Colonic mucosa (tissue), 4 donors: ENCODE measurements at regions not wholly inside any gene's neighbourhood (a gene's known extent, or its start where the extent isn't known, plus 50 kb on each side); places are given as distances from the start of the nearest gene placed in this dataset.
"Not testable (repeated sequence)": the region's sequence is repeated elsewhere in the genome, so short reads cannot be mapped to it uniquely, and the experiment has no call there.

Experiments used
- DNase-seq: peaks from one replicate; pipeline ENCODE4 v3.0.0-alpha.2; 2020
- H3K27ac ChIP-seq: fragments of 200-600 bp; one replicate; pipeline ENCODE4 v1.8.0; 2021
- H3K27me3 ChIP-seq: fragments of 200-600 bp; one replicate; pipeline ENCODE4 v1.8.0; 2021
- H3K36me3 ChIP-seq: fragments of 200-600 bp; one replicate; pipeline ENCODE4 v1.8.0; 2021
- H3K4me1 ChIP-seq: fragments of 200-600 bp; one replicate; pipeline ENCODE4 v1.8.0; 2021; ENCODE audit warnings: mild to moderate bottlenecking
- H3K4me3 ChIP-seq: fragments of 200-600 bp; one replicate; pipeline ENCODE4 v1.8.0; 2021
- H3K9ac ChIP-seq, 2 donors: one replicate each; pipeline ENCODE4 v1.7.0; 2013; ENCODE audit warnings: control low read depth in 2 of 2, low read depth in 2 of 2, low read length in 2 of 2
- H3K9me3 ChIP-seq: fragments of 200-600 bp; one replicate; pipeline ENCODE4 v1.8.0; 2021
- intact Hi-C: fragments of 100-400 bp; cut with DNase I; formaldehyde crosslinking; loops from one replicate; pipeline ENCODE4 v1.14.1; 2022
- TF ChIP-seq, protein P1 (sequence below): fragments of 200-600 bp; IDR thresholded peaks from one replicate; pipeline ENCODE4 v1.8.0; 2022; ENCODE audit warnings: antibody characterized with exemption, mild to moderate bottlenecking
- donor health status: healthy.
- donor health status: DM: no; HTN: no; CAD: no.
- donor health status: DM: no; HTN: no; CAD: no.

DNA sequence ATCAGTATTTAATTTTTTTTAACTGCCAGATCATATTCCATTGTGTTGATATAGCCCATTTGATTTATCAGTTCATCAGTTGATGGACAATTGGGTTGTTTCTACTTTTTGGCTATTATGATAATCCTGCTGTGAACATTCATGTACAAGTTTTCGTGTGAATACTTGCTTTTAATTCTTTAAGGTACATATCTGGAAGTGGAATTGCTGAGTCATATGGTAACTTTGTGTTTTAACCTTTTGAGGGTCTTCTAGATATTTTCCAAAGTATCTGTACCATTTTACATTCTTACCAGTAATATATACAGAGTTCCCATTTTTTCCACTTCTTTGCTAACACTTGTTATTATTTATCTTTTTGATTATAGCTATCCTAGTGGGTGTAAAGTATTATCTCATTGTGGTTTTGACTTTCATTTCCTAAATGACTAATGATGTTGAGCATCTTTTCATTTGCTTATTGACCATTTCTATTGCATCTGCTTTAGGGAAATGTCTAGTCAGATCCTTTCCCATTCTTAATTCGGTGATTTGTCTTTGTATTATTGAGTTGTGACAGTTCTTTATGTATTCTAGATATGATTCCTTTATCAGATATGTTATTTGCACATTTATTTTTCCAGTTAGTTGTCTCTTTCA lies 75.2 kb upstream of the NUDT6 start:
- Histone ChIP-seq H3K36me3 (no peaks in the 10 kb centered on the region), H3K4me1 (no peaks in the 10 kb centered on the region), H3K27me3 (no peaks in the 10 kb centered on the region), H3K27ac (no peak overlapping the region), H3K9me3 (no peaks in the 10 kb centered on the region), H3K9ac (no peak overlapping the region), H3K4me3 (no peak overlapping the region)
- TF ChIP-seq, protein P1, sequence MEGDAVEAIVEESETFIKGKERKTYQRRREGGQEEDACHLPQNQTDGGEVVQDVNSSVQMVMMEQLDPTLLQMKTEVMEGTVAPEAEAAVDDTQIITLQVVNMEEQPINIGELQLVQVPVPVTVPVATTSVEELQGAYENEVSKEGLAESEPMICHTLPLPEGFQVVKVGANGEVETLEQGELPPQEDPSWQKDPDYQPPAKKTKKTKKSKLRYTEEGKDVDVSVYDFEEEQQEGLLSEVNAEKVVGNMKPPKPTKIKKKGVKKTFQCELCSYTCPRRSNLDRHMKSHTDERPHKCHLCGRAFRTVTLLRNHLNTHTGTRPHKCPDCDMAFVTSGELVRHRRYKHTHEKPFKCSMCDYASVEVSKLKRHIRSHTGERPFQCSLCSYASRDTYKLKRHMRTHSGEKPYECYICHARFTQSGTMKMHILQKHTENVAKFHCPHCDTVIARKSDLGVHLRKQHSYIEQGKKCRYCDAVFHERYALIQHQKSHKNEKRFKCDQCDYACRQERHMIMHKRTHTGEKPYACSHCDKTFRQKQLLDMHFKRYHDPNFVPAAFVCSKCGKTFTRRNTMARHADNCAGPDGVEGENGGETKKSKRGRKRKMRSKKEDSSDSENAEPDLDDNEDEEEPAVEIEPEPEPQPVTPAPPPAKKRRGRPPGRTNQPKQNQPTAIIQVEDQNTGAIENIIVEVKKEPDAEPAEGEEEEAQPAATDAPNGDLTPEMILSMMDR: no peak
- intact Hi-C loops: no loop called here
- DNase-seq: no peak

DNA sequence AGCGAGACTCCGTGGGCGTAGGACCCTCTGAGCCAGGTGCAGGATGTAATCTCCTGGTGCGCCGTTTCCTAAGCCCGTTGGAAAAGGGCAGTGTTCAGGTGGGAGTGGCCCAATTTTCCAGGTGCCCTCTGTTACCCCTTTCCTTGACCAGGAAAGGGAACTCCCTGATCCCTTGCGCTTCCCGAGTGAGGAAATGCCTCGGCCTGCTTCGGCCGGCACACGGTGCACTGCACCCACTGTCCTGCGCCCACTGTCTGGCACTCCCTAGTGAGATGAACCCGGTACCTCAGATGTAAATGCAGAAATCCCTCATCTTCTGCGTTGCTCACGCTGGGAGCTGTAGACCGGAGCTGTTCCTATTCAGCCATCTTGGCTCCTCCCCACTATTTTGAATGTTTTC lies 81.7 kb upstream of the NUDT6 start:
- H3K27me3 ChIP-seq, DNase-seq, H3K9me3 ChIP-seq, intact Hi-C loops, H3K4me1 ChIP-seq, H3K27ac ChIP-seq, H3K36me3 ChIP-seq, H3K4me3 ChIP-seq, H3K9ac ChIP-seq: not testable (repeated sequence)

DNA sequence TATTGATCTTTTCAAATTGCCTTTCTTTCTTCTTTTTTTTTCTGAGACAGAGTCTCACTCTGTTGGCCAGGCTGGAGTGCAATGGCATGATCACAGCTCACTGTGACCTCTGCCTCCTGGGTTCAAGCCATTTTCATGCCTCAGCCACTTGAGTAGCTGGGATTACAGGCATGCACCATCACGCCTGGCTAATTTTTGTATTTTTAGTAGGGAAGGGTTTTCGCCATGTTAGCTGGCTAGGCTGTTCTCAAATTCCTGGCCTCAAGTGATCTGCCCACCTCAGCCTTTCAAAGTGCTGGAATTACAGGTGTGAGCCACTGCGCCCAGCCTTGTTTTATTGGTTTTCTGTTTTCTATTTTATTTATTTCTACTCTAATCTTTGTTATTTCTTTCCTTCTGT lies 82.7 kb upstream of the NUDT6 start:
- intact Hi-C loops, DNase-seq, H3K9ac ChIP-seq, H3K4me1 ChIP-seq, H3K27ac ChIP-seq, H3K9me3 ChIP-seq, H3K27me3 ChIP-seq, H3K36me3 ChIP-seq, H3K4me3 ChIP-seq: not testable (repeated sequence)

DNA sequence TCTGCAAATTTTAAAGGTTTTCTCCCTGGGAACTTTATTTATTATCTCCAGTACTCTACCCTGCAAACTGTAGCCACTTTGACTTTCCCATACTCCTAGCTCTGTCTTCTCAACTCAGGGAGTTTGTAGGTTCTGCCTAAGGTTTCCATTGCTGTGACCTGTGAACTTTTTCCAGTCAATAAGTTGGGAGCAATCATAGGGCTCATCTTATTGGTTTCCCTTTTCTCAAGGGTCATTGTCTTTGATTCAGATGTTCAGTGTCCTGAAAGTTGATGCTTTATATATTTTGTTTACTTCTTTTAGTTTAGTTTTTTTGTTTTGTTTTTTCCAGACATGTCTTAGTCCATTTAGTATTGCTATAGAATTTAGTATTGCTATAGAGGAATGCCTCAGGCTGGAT lies 85.3 kb upstream of the NUDT6 start:
- no peaks in the 10 kb centered on the region for H3K27me3 ChIP-seq
- H3K4me1 ChIP-seq: no peaks in the 10 kb centered on the region
- intact Hi-C loops: no loop called here
- H3K4me3 ChIP-seq: no peak overlapping the region
- H3K9ac ChIP-seq: no peak overlapping the region
- H3K36me3 ChIP-seq: no peaks in the 10 kb centered on the region
- H3K9me3 ChIP-seq: no peaks in the 10 kb centered on the region
- DNase-seq: no peak
- H3K27ac ChIP-seq: no peak overlapping the region
- TF ChIP-seq, protein P1: no peak

DNA sequence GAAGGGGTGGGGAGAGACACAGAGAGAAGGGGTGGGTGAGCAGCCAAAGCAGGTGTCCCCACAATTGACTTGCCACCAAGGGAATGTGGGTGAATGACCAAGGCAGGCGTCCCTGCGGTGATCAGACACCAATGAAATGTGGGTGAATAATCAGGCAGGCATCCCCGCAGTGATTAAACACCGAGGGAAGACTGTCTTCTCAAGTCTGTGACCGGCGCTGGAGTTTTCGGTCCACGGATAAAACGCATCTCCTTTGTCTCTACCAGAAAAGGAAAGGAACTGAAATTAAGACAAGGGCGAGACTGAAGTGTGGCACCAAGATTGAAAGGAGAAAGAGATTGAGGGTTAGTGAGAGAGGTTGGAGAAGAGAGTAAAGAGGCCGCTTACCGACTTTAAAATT lies 90.0 kb upstream of the NUDT6 start:
- H3K36me3 ChIP-seq, H3K4me3 ChIP-seq, H3K9ac ChIP-seq, DNase-seq, H3K4me1 ChIP-seq, H3K27ac ChIP-seq, intact Hi-C loops, H3K9me3 ChIP-seq, H3K27me3 ChIP-seq: not testable (repeated sequence)

DNA sequence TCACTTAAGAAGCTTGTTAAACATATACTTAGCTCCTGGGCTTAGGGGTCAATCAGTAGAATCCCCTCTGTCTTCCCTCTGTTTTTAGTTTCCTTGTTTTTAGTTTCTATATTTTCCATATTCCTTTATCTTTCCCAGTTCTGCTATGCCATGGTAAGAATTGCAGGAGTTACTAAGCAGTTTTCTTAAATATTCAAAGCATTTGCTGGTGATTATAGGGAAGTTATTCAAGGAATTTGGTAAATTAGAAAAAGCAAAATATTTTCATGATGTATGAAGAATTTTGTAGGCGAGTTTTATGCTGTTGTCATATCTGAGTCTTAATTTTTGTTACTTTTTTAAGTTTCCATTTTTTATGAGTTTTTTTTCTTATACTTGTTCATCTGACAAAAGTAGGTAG lies 91.6 kb upstream of the NUDT6 start:
- intact Hi-C loops: no loop called here
- TF ChIP-seq, protein P1: no peak

DNA sequence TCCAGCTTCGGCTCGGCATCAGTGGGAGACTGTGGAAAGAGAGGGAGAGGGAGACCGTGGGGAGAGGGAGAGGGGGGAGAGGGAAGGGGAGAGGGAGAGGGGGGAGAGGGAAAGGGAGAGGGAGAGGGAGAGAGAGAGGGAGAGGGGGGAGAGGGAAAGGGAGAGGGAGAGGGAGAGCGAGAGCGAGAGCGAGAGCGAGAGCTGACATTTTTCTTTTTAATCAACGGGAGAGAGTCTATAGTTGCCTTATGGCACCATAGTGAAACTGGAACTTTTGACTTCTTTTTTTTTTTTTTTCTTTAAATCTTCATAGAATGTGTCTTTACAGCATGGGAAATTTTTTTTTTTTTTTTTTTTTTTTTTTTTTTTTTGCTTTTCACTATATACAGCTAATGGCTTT lies 94.7 kb upstream of the NUDT6 start:
- H3K9me3 ChIP-seq: no peaks in the 10 kb centered on the region
- DNase-seq: no peak
- H3K27ac ChIP-seq: no peak overlapping the region
- H3K4me1 ChIP-seq: no peaks in the 10 kb centered on the region
- H3K27me3 ChIP-seq: no peaks in the 10 kb centered on the region
- H3K36me3 ChIP-seq: no peaks in the 10 kb centered on the region
- H3K9ac ChIP-seq: no peak overlapping the region
- intact Hi-C loops: no loop called here
- TF ChIP-seq, protein P1: no peak
- no peak overlapping the region for H3K4me3 ChIP-seq

More for the DNA sequence above, 91.6 kb upstream of the NUDT6 start:
- Histone ChIP-seq H3K36me3 (no peaks in the 10 kb centered on the region), H3K27ac (no peak overlapping the region), H3K4me3 (no peak overlapping the region), H3K4me1 (no peaks in the 10 kb centered on the region), H3K9ac (no peak overlapping the region), H3K27me3 (no peaks in the 10 kb centered on the region), H3K9me3 (no peaks in the 10 kb centered on the region)
- DNase-seq: no peak
